Nephron progenitor cell (in vitro differentiated cells): ENCODE measurements at regions not wholly inside any gene's neighbourhood (a gene's known extent, or its start where the extent isn't known, plus 50 kb on each side); places are given as distances from the start of the nearest gene placed in this dataset.

ENCODE experiments used
- DNase-seq: peaks from one replicate; pipeline ENCODE4 v3.0.0; 2021
- H3K27ac Mint-ChIP-seq: 2 replicates; pipeline ENCODE4 v1.8.0; 2021; ENCODE audit warnings: mild to moderate bottlenecking, moderate library complexity, mixed read lengths
- H3K27me3 Mint-ChIP-seq: 2 replicates; pipeline ENCODE4 v1.8.0; 2021; ENCODE audit warnings: mild to moderate bottlenecking, low read depth, mixed read lengths; ENCODE audit not compliant: poor library complexity
- H3K36me3 Mint-ChIP-seq: 2 replicates; pipeline ENCODE4 v1.8.0; 2021; ENCODE audit warnings: low read depth, mixed read lengths
- H3K4me1 Mint-ChIP-seq: 2 replicates; pipeline ENCODE4 v1.8.0; 2021; ENCODE audit warnings: mixed read lengths
- H3K4me3 Mint-ChIP-seq: 2 replicates; pipeline ENCODE4 v1.8.0; 2021; ENCODE audit warnings: mild to moderate bottlenecking, moderate library complexity, mixed read lengths
- H3K9me3 Mint-ChIP-seq: 2 replicates; pipeline ENCODE4 v1.8.0; 2021; ENCODE audit warnings: mild to moderate bottlenecking, moderate library complexity, mixed read lengths
- TF ChIP-seq, protein P1 (sequence below): fragments of 200-600 bp; sonication (generic); IDR thresholded peaks from 2 replicates; pipeline ENCODE4 v1.5.0; 2021; ENCODE audit warnings: antibody characterized with exemption

DNA sequence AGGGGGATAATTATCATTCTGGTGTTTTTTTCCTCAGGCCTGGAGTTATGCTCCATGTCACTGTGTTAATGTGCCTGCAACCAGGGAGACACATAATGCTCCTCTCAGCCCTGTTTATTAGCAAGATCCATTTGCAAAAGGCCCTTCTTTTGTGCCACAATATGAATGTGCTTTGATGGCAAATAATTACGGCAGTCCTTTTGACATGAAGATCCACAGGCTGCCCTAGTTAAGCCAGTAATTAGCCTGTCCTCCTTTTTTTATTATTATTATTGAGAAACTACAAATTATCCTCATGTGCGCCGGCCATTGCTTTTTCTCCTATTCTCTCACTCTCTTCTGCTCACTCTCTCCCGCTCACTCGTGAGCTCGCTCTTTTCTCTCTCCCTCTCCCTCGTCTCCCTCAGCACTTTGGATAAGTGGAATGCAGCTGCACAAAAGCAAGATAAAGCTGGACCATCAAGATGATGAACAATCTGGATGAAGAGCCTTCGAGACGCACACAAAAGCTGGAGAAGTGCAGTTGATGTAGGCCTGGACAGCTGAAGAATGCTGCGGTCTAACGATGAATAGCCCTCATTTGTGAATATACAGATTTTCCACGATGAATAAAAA lies 762.3 kb downstream of the BCL11A start:
- peaks cover 4% of the 10 kb centered on the region for H3K27me3 Mint-ChIP-seq
- peaks cover 5% of the 10 kb centered on the region for H3K36me3 Mint-ChIP-seq
- H3K4me3 Mint-ChIP-seq = no peak overlapping the region
- H3K4me1 Mint-ChIP-seq = peaks cover 10% of the 10 kb centered on the region
- peaks cover 19% of the 10 kb centered on the region for H3K9me3 Mint-ChIP-seq
- TF ChIP-seq, protein P1, sequence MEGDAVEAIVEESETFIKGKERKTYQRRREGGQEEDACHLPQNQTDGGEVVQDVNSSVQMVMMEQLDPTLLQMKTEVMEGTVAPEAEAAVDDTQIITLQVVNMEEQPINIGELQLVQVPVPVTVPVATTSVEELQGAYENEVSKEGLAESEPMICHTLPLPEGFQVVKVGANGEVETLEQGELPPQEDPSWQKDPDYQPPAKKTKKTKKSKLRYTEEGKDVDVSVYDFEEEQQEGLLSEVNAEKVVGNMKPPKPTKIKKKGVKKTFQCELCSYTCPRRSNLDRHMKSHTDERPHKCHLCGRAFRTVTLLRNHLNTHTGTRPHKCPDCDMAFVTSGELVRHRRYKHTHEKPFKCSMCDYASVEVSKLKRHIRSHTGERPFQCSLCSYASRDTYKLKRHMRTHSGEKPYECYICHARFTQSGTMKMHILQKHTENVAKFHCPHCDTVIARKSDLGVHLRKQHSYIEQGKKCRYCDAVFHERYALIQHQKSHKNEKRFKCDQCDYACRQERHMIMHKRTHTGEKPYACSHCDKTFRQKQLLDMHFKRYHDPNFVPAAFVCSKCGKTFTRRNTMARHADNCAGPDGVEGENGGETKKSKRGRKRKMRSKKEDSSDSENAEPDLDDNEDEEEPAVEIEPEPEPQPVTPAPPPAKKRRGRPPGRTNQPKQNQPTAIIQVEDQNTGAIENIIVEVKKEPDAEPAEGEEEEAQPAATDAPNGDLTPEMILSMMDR = no peak
- DNase-seq = no peak
- H3K27ac Mint-ChIP-seq = no peak overlapping the region

DNA sequence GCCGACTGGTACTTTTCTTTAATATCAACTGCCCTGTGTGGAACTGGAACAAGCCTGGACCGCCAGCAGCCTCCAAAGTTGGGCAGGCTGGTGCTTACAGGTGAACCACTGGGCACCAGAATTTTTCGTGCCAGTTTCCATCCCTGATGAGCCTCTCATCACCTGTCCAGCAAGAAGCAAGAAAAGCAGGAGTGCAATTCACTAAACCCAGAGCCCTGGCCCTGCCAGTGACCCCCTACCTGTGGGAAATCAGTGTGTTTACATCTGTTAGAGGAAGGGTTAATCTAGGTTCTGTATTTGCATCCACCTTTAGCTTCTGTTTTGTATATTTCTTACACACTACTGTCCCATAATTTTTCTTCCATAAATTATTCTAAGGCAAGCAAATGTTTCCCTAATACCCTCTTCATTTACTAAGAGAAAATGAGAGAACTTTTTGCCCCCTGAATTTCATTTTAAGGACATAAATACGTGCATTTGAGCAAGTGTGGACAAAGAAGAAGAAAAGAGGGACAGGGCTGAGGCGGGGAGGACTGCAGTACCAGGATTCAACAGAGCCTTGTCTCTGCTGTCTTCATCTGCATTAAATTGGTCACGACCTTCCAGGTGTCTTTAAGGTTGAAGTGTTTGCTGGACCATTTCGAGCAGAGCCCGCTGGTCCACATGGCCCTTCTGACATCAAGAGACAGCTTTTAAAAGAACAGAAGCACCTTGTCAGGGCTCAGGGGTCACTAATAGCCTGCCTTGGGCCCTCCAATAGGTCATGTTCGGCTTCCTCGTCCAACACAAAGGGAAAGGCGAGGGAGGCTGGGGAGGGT lies 763.1 kb downstream of the BCL11A start:
- no peak for DNase-seq
- peaks cover 18% of the 10 kb centered on the region for H3K9me3 Mint-ChIP-seq
- peaks cover 4% of the 10 kb centered on the region for H3K27me3 Mint-ChIP-seq
- no peak overlapping the region for H3K27ac Mint-ChIP-seq
- no peak overlapping the region for H3K4me3 Mint-ChIP-seq
- TF ChIP-seq, protein P1 = no peak
- peaks cover 10% of the 10 kb centered on the region for H3K4me1 Mint-ChIP-seq
- H3K36me3 Mint-ChIP-seq = peaks cover 5% of the 10 kb centered on the region

- Mint-ChIP-seq H3K36me3 (peaks cover 5% of the 10 kb centered on the region), H3K27me3 (peaks cover 4% of the 10 kb centered on the region), H3K4me1 (peaks cover 10% of the 10 kb centered on the region), H3K9me3 (peaks cover 12% of the 10 kb centered on the region), H3K27ac (no peak overlapping the region), H3K4me3 (no peak overlapping the region)
- TF ChIP-seq, protein P1 = no peak
- DNase-seq = no peak
These were observed 763.9 kb downstream of the BCL11A start for GRCh38 chr2:59789523-59789922.

- Mint-ChIP-seq H3K27ac (no peak overlapping the region), H3K27me3 (peaks cover 4% of the 10 kb centered on the region), H3K4me1 (peaks cover 10% of the 10 kb centered on the region), H3K4me3 (no peak overlapping the region), H3K36me3 (no peaks in the 10 kb centered on the region), H3K9me3 (no peaks in the 10 kb centered on the region)
- TF ChIP-seq, protein P1 = no peak
- no peak for DNase-seq
These were observed 766.4 kb downstream of the BCL11A start for GRCh38 chr2:59787095-59787494.

- H3K4me1 Mint-ChIP-seq = peaks cover 10% of the 10 kb centered on the region
- H3K36me3 Mint-ChIP-seq = no peaks in the 10 kb centered on the region
- no peaks in the 10 kb centered on the region for H3K9me3 Mint-ChIP-seq
- no peak for DNase-seq
- TF ChIP-seq, protein P1 = no peak
- peaks cover 4% of the 10 kb centered on the region for H3K27me3 Mint-ChIP-seq
- H3K4me3 Mint-ChIP-seq = no peak overlapping the region
- H3K27ac Mint-ChIP-seq = no peak overlapping the region
These were observed 766.8 kb downstream of the BCL11A start for GRCh38 chr2:59786684-59787083.

GRCh38 chr2:59779571-59779970 lies 773.9 kb downstream of the BCL11A start:
- Mint-ChIP-seq H3K9me3 (no peaks in the 10 kb centered on the region), H3K27me3 (peaks cover 4% of the 10 kb centered on the region), H3K4me3 (no peak overlapping the region), H3K4me1 (peaks cover 10% of the 10 kb centered on the region), H3K36me3 (no peaks in the 10 kb centered on the region), H3K27ac (no peak overlapping the region)
- no peak for DNase-seq
- TF ChIP-seq, protein P1 = no peak
